Neural cell (in vitro differentiated cells): ENCODE measurements at regions not wholly inside any gene's neighbourhood (a gene's known extent, or its start where the extent isn't known, plus 50 kb on each side); places are given as distances from the start of the nearest gene placed in this dataset.

Experiments used
- EP300 ChIP-seq: fragments of 450-650 bp; conservative IDR thresholded peaks from 2 replicates; pipeline ENCODE4 v1.6.1; 2014; ENCODE audit warnings: antibody characterized with exemption, mild to moderate bottlenecking, moderate library complexity; ENCODE audit not compliant: poor library complexity, severe bottlenecking
- EZH2 ChIP-seq: fragments of 200-600, 300-800 bp; shearing (Covaris generic), sonication (generic); IDR thresholded peaks from 2 replicates; pipeline ENCODE4 v1.6.1; 2014; ENCODE audit warnings: antibody characterized with exemption, low read length, borderline replicate concordance, mild to moderate bottlenecking; ENCODE audit not compliant: insufficient read depth, poor library complexity, severe bottlenecking
- MXI1 ChIP-seq: fragments of 450-650 bp; conservative IDR thresholded peaks from 2 replicates; pipeline ENCODE4 v1.6.1; 2014; ENCODE audit warnings: antibody characterized with exemption, mild to moderate bottlenecking; ENCODE audit not compliant: poor library complexity, severe bottlenecking
- POLR2AphosphoS5 ChIP-seq: IDR thresholded peaks from 2 replicates; pipeline ENCODE4 v1.6.1; 2012
- RAD21 ChIP-seq: fragments of 450-650 bp; conservative IDR thresholded peaks from 2 replicates; pipeline ENCODE4 v1.6.1; 2014; ENCODE audit warnings: antibody characterized with exemption, mild to moderate bottlenecking, moderate library complexity
- SMC3 ChIP-seq: fragments of 450-650 bp; conservative IDR thresholded peaks from 2 replicates; pipeline ENCODE4 v1.6.1; 2014; ENCODE audit warnings: antibody characterized with exemption, mild to moderate bottlenecking, moderate library complexity; ENCODE audit not compliant: poor library complexity
- TAF1 ChIP-seq: IDR thresholded peaks from 2 replicates; pipeline ENCODE4 v1.6.1; 2012; ENCODE audit warnings: low read depth
- TF ChIP-seq, protein P1 (sequence below): fragments of 450-650 bp; IDR thresholded peaks from 2 replicates; pipeline ENCODE4 v1.5.1; 2014; ENCODE audit warnings: antibody characterized with exemption, mild to moderate bottlenecking, moderate library complexity; ENCODE audit not compliant: poor library complexity, severe bottlenecking
- TF ChIP-seq, protein P2 (sequence below): IDR thresholded peaks from 2 replicates; pipeline ENCODE4 v1.6.1; 2012; ENCODE audit warnings: borderline replicate concordance

DNA sequence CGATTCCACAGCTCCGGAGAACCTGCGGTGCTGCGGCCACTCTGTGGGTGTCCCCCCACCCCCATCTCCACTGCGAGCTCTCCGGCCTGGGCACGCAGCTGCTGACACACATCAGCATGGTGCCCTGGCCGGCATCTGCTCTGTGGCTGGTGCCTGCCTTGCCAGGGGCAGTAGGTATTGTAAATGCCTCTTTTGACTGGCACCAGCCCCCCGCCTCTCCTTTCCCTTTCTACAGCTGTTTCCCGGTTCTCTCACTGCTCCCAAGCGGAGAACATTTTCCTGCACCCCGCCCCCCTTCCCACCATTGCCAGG lies 357.1 kb upstream of the ZNF32 start:
- TF ChIP-seq, protein P1, sequence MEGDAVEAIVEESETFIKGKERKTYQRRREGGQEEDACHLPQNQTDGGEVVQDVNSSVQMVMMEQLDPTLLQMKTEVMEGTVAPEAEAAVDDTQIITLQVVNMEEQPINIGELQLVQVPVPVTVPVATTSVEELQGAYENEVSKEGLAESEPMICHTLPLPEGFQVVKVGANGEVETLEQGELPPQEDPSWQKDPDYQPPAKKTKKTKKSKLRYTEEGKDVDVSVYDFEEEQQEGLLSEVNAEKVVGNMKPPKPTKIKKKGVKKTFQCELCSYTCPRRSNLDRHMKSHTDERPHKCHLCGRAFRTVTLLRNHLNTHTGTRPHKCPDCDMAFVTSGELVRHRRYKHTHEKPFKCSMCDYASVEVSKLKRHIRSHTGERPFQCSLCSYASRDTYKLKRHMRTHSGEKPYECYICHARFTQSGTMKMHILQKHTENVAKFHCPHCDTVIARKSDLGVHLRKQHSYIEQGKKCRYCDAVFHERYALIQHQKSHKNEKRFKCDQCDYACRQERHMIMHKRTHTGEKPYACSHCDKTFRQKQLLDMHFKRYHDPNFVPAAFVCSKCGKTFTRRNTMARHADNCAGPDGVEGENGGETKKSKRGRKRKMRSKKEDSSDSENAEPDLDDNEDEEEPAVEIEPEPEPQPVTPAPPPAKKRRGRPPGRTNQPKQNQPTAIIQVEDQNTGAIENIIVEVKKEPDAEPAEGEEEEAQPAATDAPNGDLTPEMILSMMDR: no peak
- TF ChIP-seq EZH2 (no peak), RAD21 (no peak), POLR2AphosphoS5 (no peak), SMC3 (no peak), EP300 (no peak), TAF1 (no peak), MXI1 (no peak)
- TF ChIP-seq, protein P2, sequence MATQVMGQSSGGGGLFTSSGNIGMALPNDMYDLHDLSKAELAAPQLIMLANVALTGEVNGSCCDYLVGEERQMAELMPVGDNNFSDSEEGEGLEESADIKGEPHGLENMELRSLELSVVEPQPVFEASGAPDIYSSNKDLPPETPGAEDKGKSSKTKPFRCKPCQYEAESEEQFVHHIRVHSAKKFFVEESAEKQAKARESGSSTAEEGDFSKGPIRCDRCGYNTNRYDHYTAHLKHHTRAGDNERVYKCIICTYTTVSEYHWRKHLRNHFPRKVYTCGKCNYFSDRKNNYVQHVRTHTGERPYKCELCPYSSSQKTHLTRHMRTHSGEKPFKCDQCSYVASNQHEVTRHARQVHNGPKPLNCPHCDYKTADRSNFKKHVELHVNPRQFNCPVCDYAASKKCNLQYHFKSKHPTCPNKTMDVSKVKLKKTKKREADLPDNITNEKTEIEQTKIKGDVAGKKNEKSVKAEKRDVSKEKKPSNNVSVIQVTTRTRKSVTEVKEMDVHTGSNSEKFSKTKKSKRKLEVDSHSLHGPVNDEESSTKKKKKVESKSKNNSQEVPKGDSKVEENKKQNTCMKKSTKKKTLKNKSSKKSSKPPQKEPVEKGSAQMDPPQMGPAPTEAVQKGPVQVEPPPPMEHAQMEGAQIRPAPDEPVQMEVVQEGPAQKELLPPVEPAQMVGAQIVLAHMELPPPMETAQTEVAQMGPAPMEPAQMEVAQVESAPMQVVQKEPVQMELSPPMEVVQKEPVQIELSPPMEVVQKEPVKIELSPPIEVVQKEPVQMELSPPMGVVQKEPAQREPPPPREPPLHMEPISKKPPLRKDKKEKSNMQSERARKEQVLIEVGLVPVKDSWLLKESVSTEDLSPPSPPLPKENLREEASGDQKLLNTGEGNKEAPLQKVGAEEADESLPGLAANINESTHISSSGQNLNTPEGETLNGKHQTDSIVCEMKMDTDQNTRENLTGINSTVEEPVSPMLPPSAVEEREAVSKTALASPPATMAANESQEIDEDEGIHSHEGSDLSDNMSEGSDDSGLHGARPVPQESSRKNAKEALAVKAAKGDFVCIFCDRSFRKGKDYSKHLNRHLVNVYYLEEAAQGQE: no peak
